Activated T-cell treated with anti-CD3 and anti-CD28 coated beads, Interleukin-2, amount 50 U/mL, for 24 hours (primary cell): ENCODE measurements at regions not wholly inside any gene's neighbourhood (a gene's known extent, or its start where the extent isn't known, plus 50 kb on each side); places are given as distances from the start of the nearest gene placed in this dataset.

ENCODE experiments used
- DNase-seq: peaks from one replicate; pipeline ENCODE4 v3.0.0-alpha.2; 2020
- H3K27ac Mint-ChIP-seq: 2 replicates; pipeline ENCODE4 v1.8.0; 2020; ENCODE audit warnings: mild to moderate bottlenecking, mixed read lengths
- H3K27me3 Mint-ChIP-seq: 2 replicates; pipeline ENCODE4 v1.8.0; 2020; ENCODE audit warnings: mixed read lengths
- H3K36me3 Mint-ChIP-seq: 2 replicates; pipeline ENCODE4 v1.8.0; 2020; ENCODE audit warnings: low read depth, mixed read lengths
- H3K4me1 Mint-ChIP-seq: 2 replicates; pipeline ENCODE4 v1.8.0; 2020; ENCODE audit warnings: low read depth, mixed read lengths
- H3K4me3 Mint-ChIP-seq: 2 replicates; pipeline ENCODE4 v1.8.0; 2020; ENCODE audit warnings: mild to moderate bottlenecking, moderate library complexity, mixed read lengths
- H3K9me3 Mint-ChIP-seq: 2 replicates; pipeline ENCODE4 v1.8.0; 2020; ENCODE audit warnings: mixed read lengths

- no peaks in the 10 kb centered on the region for H3K36me3 Mint-ChIP-seq
- no peak overlapping the region for H3K4me3 Mint-ChIP-seq
- no peaks in the 10 kb centered on the region for H3K27me3 Mint-ChIP-seq
- H3K4me1 Mint-ChIP-seq, result no peaks in the 10 kb centered on the region
- H3K27ac Mint-ChIP-seq, result no peak overlapping the region
- H3K9me3 Mint-ChIP-seq, result no peaks in the 10 kb centered on the region
- DNase-seq, result no peak
Observed at GRCh38 chr9:13971415-13971814, 342.5 kb downstream of the NFIB start.

GRCh38 chr9:13970426-13970825 is 343.5 kb downstream of the NFIB start:
- Mint-ChIP-seq H3K9me3 (no peaks in the 10 kb centered on the region), H3K36me3 (no peaks in the 10 kb centered on the region), H3K4me3 (no peak overlapping the region), H3K27me3 (no peaks in the 10 kb centered on the region), H3K4me1 (no peaks in the 10 kb centered on the region), H3K27ac (no peak overlapping the region)
- no peak for DNase-seq

GRCh38 chr9:13970018-13970417 is 343.9 kb downstream of the NFIB start:
- Mint-ChIP-seq H3K27me3 (no peaks in the 10 kb centered on the region), H3K36me3 (no peaks in the 10 kb centered on the region), H3K9me3 (no peaks in the 10 kb centered on the region), H3K4me1 (no peaks in the 10 kb centered on the region), H3K4me3 (no peak overlapping the region), H3K27ac (no peak overlapping the region)
- no peak for DNase-seq

- Mint-ChIP-seq H3K36me3 (no peaks in the 10 kb centered on the region), H3K27ac (no peak overlapping the region), H3K4me3 (no peak overlapping the region)
Observed at GRCh38 chr9:13967438-13967837, 346.5 kb downstream of the NFIB start.

GRCh38 chr9:13967011-13967410 is 346.9 kb downstream of the NFIB start:
- Mint-ChIP-seq H3K27me3 (no peaks in the 10 kb centered on the region), H3K27ac (no peak overlapping the region), H3K9me3 (no peaks in the 10 kb centered on the region), H3K36me3 (no peaks in the 10 kb centered on the region), H3K4me3 (no peak overlapping the region), H3K4me1 (no peaks in the 10 kb centered on the region)
- no peak for DNase-seq

More at GRCh38 chr9:13967438-13967837, 346.5 kb downstream of the NFIB start:
- H3K9me3 Mint-ChIP-seq, result no peaks in the 10 kb centered on the region
- no peaks in the 10 kb centered on the region for H3K27me3 Mint-ChIP-seq
- no peak for DNase-seq
- no peaks in the 10 kb centered on the region for H3K4me1 Mint-ChIP-seq

- H3K4me1 Mint-ChIP-seq, result no peaks in the 10 kb centered on the region
- no peak overlapping the region for H3K27ac Mint-ChIP-seq
- no peaks in the 10 kb centered on the region for H3K36me3 Mint-ChIP-seq
- no peak for DNase-seq
- no peaks in the 10 kb centered on the region for H3K9me3 Mint-ChIP-seq
- no peak overlapping the region for H3K4me3 Mint-ChIP-seq
- no peaks in the 10 kb centered on the region for H3K27me3 Mint-ChIP-seq
Observed at GRCh38 chr9:13963005-13963653, 350.8 kb downstream of the NFIB start.

GRCh38 chr9:13962006-13962405 is 351.9 kb downstream of the NFIB start:
- Mint-ChIP-seq H3K27me3 (no peaks in the 10 kb centered on the region), H3K4me1 (no peaks in the 10 kb centered on the region), H3K4me3 (no peak overlapping the region), H3K27ac (no peak overlapping the region), H3K9me3 (no peaks in the 10 kb centered on the region), H3K36me3 (no peaks in the 10 kb centered on the region)
- no peak for DNase-seq

GRCh38 chr9:13960011-13960765 is 353.8 kb downstream of the NFIB start:
- Mint-ChIP-seq H3K27me3 (no peaks in the 10 kb centered on the region), H3K4me1 (no peaks in the 10 kb centered on the region), H3K36me3 (no peaks in the 10 kb centered on the region), H3K4me3 (no peak overlapping the region), H3K9me3 (no peaks in the 10 kb centered on the region), H3K27ac (no peak overlapping the region)
- DNase-seq, result no peak

GRCh38 chr9:13958672-13959071 is 355.3 kb downstream of the NFIB start:
- Mint-ChIP-seq H3K27me3 (no peaks in the 10 kb centered on the region), H3K27ac (no peak overlapping the region), H3K36me3 (no peaks in the 10 kb centered on the region), H3K9me3 (no peaks in the 10 kb centered on the region), H3K4me3 (no peak overlapping the region), H3K4me1 (no peaks in the 10 kb centered on the region)
- DNase-seq, result no peak

GRCh38 chr9:13957089-13957488 is 356.9 kb downstream of the NFIB start:
- no peak for DNase-seq

GRCh38 chr9:13956107-13956506 is 357.8 kb downstream of the NFIB start:
- Mint-ChIP-seq H3K27ac (no peak overlapping the region), H3K4me1 (no peaks in the 10 kb centered on the region), H3K4me3 (no peak overlapping the region), H3K36me3 (no peaks in the 10 kb centered on the region), H3K27me3 (no peaks in the 10 kb centered on the region), H3K9me3 (peaks cover 2% of the 10 kb centered on the region)
- DNase-seq, result no peak

More at GRCh38 chr9:13957089-13957488, 356.9 kb downstream of the NFIB start:
- Mint-ChIP-seq H3K4me3 (no peak overlapping the region), H3K36me3 (no peaks in the 10 kb centered on the region), H3K27me3 (no peaks in the 10 kb centered on the region), H3K9me3 (no peaks in the 10 kb centered on the region), H3K27ac (no peak overlapping the region), H3K4me1 (no peaks in the 10 kb centered on the region)

- Mint-ChIP-seq H3K27ac (no peak overlapping the region), H3K4me1 (no peaks in the 10 kb centered on the region), H3K9me3 (peaks cover 2% of the 10 kb centered on the region), H3K4me3 (no peak overlapping the region), H3K36me3 (no peaks in the 10 kb centered on the region), H3K27me3 (no peaks in the 10 kb centered on the region)
- no peak for DNase-seq
Observed at GRCh38 chr9:13952906-13953305, 361.0 kb downstream of the NFIB start.

- Mint-ChIP-seq H3K4me3 (no peak overlapping the region), H3K36me3 (no peaks in the 10 kb centered on the region), H3K27me3 (no peaks in the 10 kb centered on the region), H3K9me3 (peaks cover 9% of the 10 kb centered on the region), H3K4me1 (no peaks in the 10 kb centered on the region), H3K27ac (no peak overlapping the region)
- no peak for DNase-seq
Observed at GRCh38 chr9:13948037-13948436, 365.9 kb downstream of the NFIB start.

- H3K9me3 Mint-ChIP-seq, result peaks cover 9% of the 10 kb centered on the region
Observed at GRCh38 chr9:13943176-13943575, 370.8 kb downstream of the NFIB start.

GRCh38 chr9:13942695-13943094 is 371.2 kb downstream of the NFIB start:
- H3K4me3 Mint-ChIP-seq, result no peak overlapping the region

More at GRCh38 chr9:13943176-13943575, 370.8 kb downstream of the NFIB start:
- H3K4me1 Mint-ChIP-seq, result peaks cover 5% of the 10 kb centered on the region
- H3K27me3 Mint-ChIP-seq, result no peaks in the 10 kb centered on the region
- no peak overlapping the region for H3K27ac Mint-ChIP-seq
- DNase-seq, result no peak
- H3K4me3 Mint-ChIP-seq, result no peak overlapping the region
- H3K36me3 Mint-ChIP-seq, result no peaks in the 10 kb centered on the region

More at GRCh38 chr9:13942695-13943094, 371.2 kb downstream of the NFIB start:
- Mint-ChIP-seq H3K9me3 (peaks cover 9% of the 10 kb centered on the region), H3K27ac (no peak overlapping the region), H3K4me1 (peaks cover 5% of the 10 kb centered on the region), H3K36me3 (no peaks in the 10 kb centered on the region), H3K27me3 (no peaks in the 10 kb centered on the region)
- no peak for DNase-seq
